SK-N-SH treated with all-trans-retinoic acid at 6 μM for 48 hours (cell line): ENCODE measurements at regions not wholly inside any gene's neighbourhood (a gene's known extent, or its start where the extent isn't known, plus 50 kb on each side); places are given as distances from the start of the nearest gene placed in this dataset.

Experiments used
- ARNTL ChIP-seq: fragments of 450-650 bp; formaldehyde crosslinking; IDR thresholded peaks from 2 replicates; pipeline ENCODE4 v1.5.0; 2020; ENCODE audit warnings: low read depth, mild to moderate bottlenecking, moderate library complexity, borderline replicate concordance
- TOX ChIP-seq: fragments of 250-450 bp; sonication (Bioruptor Pico); IDR thresholded peaks from 2 replicates; pipeline ENCODE4 v1.8.0; 2021; ENCODE audit warnings: mild to moderate bottlenecking, moderate library complexity, borderline replicate concordance
- ZC3H10 ChIP-seq: fragments of 250-450 bp; sonication (Bioruptor Pico); IDR thresholded peaks from 2 replicates; pipeline ENCODE4 v1.5.1; 2021; ENCODE audit warnings: mild to moderate bottlenecking, moderate library complexity
- ZFP3 ChIP-seq: fragments of 250-450 bp; sonication (Bioruptor Pico); IDR thresholded peaks from 2 replicates; pipeline ENCODE4 v1.5.0; 2020; ENCODE audit warnings: mild to moderate bottlenecking, moderate library complexity
- ZFP30 ChIP-seq: fragments of 450-650 bp; formaldehyde crosslinking; IDR thresholded peaks from 2 replicates; pipeline ENCODE4 v1.5.0; 2022; ENCODE audit warnings: mild to moderate bottlenecking, moderate library complexity
- ZNF565 ChIP-seq: fragments of 450-650 bp; formaldehyde crosslinking; conservative IDR thresholded peaks from 2 replicates; pipeline ENCODE4 v1.5.0; 2020; ENCODE audit warnings: low read depth, mild to moderate bottlenecking, moderate library complexity
- ZNF70 ChIP-seq: fragments of 450-650 bp; formaldehyde crosslinking; IDR thresholded peaks from 2 replicates; pipeline ENCODE4 v1.5.0; 2020; ENCODE audit warnings: mild to moderate bottlenecking, moderate library complexity
- TF ChIP-seq, protein P1 (sequence below): fragments of 250-450 bp; sonication (Bioruptor Pico); IDR thresholded peaks from 2 replicates; pipeline ENCODE4 v1.5.0; 2020; ENCODE audit warnings: mild to moderate bottlenecking, moderate library complexity
- TF ChIP-seq, protein P2 (sequence below): fragments of 250-450 bp; sonication (Bioruptor Pico); IDR thresholded peaks from 2 replicates; pipeline ENCODE4 v1.8.0; 2020; ENCODE audit warnings: mild to moderate bottlenecking, moderate library complexity, borderline replicate concordance
- TF ChIP-seq, protein P3 (sequence below): fragments of 250-450 bp; sonication (Bioruptor Pico); IDR thresholded peaks from 2 replicates; pipeline ENCODE4 v1.5.1; 2020; ENCODE audit warnings: low read depth, mild to moderate bottlenecking, moderate library complexity

DNA sequence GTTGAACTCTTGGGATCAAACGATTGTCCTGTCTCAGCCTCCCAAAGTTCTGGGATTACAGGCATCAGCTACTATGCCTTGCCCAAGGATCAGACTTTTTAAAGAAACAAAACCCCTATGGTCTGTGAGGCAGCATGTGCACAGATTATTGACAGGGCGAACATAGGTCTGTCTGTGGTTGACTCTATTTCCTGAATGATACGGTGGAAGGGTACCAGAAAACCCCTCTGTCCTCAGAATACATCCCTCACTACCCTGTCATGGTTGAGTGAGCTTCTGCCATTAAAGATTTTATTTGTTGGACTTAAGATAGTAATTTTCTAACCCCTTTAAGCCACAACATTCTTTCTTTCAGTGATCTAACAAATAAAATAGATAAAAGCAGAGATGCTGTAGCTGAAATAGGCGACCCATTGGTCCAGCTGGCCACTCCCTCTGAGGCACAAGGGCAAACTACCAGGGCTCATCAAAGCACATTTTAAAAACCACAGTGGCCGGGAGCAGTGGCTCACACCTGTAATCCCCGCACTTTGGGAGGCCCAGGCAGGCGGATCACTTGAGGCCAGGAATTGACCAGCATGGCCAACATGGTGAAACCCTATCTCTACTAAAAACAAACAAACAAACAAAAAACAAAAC, 84.9 kb upstream of the ANKRD55 start:
- TF ChIP-seq ZC3H10 (CRISPR knock-in tag) (no peak), TOX (CRISPR knock-in tag) (no peak), ZNF70 (CRISPR knock-in tag) (no peak), ZFP30 (no peak), ARNTL (CRISPR knock-in tag) (no peak), ZNF565 (CRISPR knock-in tag) (no peak), ZFP3 (no peak)
- TF ChIP-seq, protein P1, sequence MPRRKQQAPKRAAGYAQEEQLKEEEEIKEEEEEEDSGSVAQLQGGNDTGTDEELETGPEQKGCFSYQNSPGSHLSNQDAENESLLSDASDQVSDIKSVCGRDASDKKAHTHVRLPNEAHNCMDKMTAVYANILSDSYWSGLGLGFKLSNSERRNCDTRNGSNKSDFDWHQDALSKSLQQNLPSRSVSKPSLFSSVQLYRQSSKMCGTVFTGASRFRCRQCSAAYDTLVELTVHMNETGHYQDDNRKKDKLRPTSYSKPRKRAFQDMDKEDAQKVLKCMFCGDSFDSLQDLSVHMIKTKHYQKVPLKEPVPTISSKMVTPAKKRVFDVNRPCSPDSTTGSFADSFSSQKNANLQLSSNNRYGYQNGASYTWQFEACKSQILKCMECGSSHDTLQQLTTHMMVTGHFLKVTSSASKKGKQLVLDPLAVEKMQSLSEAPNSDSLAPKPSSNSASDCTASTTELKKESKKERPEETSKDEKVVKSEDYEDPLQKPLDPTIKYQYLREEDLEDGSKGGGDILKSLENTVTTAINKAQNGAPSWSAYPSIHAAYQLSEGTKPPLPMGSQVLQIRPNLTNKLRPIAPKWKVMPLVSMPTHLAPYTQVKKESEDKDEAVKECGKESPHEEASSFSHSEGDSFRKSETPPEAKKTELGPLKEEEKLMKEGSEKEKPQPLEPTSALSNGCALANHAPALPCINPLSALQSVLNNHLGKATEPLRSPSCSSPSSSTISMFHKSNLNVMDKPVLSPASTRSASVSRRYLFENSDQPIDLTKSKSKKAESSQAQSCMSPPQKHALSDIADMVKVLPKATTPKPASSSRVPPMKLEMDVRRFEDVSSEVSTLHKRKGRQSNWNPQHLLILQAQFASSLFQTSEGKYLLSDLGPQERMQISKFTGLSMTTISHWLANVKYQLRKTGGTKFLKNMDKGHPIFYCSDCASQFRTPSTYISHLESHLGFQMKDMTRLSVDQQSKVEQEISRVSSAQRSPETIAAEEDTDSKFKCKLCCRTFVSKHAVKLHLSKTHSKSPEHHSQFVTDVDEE, result no peak
- TF ChIP-seq, protein P2, sequence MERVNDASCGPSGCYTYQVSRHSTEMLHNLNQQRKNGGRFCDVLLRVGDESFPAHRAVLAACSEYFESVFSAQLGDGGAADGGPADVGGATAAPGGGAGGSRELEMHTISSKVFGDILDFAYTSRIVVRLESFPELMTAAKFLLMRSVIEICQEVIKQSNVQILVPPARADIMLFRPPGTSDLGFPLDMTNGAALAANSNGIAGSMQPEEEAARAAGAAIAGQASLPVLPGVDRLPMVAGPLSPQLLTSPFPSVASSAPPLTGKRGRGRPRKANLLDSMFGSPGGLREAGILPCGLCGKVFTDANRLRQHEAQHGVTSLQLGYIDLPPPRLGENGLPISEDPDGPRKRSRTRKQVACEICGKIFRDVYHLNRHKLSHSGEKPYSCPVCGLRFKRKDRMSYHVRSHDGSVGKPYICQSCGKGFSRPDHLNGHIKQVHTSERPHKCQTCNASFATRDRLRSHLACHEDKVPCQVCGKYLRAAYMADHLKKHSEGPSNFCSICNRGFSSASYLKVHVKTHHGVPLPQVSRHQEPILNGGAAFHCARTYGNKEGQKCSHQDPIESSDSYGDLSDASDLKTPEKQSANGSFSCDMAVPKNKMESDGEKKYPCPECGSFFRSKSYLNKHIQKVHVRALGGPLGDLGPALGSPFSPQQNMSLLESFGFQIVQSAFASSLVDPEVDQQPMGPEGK (CRISPR knock-in tag), result no peak
- TF ChIP-seq, protein P3, sequence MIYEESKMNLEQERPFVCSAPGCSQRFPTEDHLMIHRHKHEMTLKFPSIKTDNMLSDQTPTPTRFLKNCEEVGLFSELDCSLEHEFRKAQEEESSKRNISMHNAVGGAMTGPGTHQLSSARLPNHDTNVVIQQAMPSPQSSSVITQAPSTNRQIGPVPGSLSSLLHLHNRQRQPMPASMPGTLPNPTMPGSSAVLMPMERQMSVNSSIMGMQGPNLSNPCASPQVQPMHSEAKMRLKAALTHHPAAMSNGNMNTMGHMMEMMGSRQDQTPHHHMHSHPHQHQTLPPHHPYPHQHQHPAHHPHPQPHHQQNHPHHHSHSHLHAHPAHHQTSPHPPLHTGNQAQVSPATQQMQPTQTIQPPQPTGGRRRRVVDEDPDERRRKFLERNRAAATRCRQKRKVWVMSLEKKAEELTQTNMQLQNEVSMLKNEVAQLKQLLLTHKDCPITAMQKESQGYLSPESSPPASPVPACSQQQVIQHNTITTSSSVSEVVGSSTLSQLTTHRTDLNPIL (CRISPR knock-in tag), result no peak
